Sigmoid colon (tissue), 6 donors: ENCODE measurements at regions not wholly inside any gene's neighbourhood (a gene's known extent, or its start where the extent isn't known, plus 50 kb on each side); places are given as distances from the start of the nearest gene placed in this dataset.

Experiments used
- DNase-seq: peaks from one replicate; pipeline ENCODE4 v3.0.0-alpha.2; 2019
- H3K27ac ChIP-seq, 4 donors: fragments of 200-600 bp; sonication (generic); one replicate each; pipeline ENCODE4 v1.5.1; 2016 to 2019; ENCODE audit warnings: mild to moderate bottlenecking in 1 of 4
- H3K27me3 ChIP-seq, 3 donors: fragments of 200-600 bp; sonication (generic); one replicate each; pipeline ENCODE4 v1.5.1; 2019; ENCODE audit warnings: mild to moderate bottlenecking in 1 of 3
- H3K36me3 ChIP-seq, 4 donors: fragments of 200-600 bp; sonication (generic); one replicate each; pipeline ENCODE4 v1.5.1; 2016 to 2019
- H3K4me1 ChIP-seq, 4 donors: fragments of 200-600 bp; sonication (generic); one replicate each; pipeline ENCODE4 v1.5.1; 2017 to 2019
- H3K4me3 ChIP-seq, 4 donors: fragments of 200-600 bp; sonication (generic); one replicate each; pipeline ENCODE4 v1.5.1; 2017 to 2019; ENCODE audit warnings: mild to moderate bottlenecking in 2 of 4, moderate library complexity in 1 of 4
- H3K9me3 ChIP-seq, 4 donors: fragments of 200-600 bp in 3 of 4; sonication (generic) in 3 of 4; one replicate each; pipeline versions ENCODE4 v1.5.1 to v1.6.1; 2013 to 2019
- EP300 ChIP-seq, 4 donors: sonication (generic); formaldehyde crosslinking; IDR thresholded peaks; one replicate each; pipeline ENCODE4 v1.6.1; 2017; ENCODE audit warnings: antibody characterized with exemption in 4 of 4
- POLR2A ChIP-seq, 2 donors: fragments of 450-650 bp; IDR thresholded peaks; one replicate each; pipeline ENCODE4 v1.6.1; 2016; ENCODE audit warnings: antibody characterized with exemption in 2 of 2, mild to moderate bottlenecking in 2 of 2, moderate library complexity in 2 of 2
- POLR2AphosphoS5 ChIP-seq, 4 donors: sonication (generic); formaldehyde crosslinking; IDR thresholded peaks; one replicate each; pipeline ENCODE4 v1.6.1; 2017; ENCODE audit warnings: antibody characterized with exemption in 4 of 4
- WGBS, 2 donors: extraction: QIAGEN DNeasy Blood & Tissue Kit; methylation state at CpG; one replicate each; pipeline ENCODE4 v1.1.7; 2013; 5-methylcytosine and 5-hydroxymethylcytosine counted together
- intact Hi-C: fragments of 100-400 bp; cut with DNase I; formaldehyde crosslinking; loops from one replicate; pipeline ENCODE4 v1.15.1; 2023
- TF ChIP-seq, protein P1 (sequence below), 4 experiments: fragments of 450-650 bp in 3 of 4; fragments of 200-600 bp in 1 of 4; IDR thresholded peaks; one replicate each; pipeline ENCODE4 v1.5.1; 2016 to 2019; ENCODE audit warnings: antibody characterized with exemption in 4 of 4, mild to moderate bottlenecking in 3 of 4, moderate library complexity in 2 of 4
- donor health status: healthy with polysubstance abuse.
- donor health status: healthy.

- H3K4me3 ChIP-seq, result no peak overlapping the region
- no peak overlapping the region for H3K27ac ChIP-seq
- DNase-seq, result no peak
- intact Hi-C loops, result no loop called here
- TF ChIP-seq EP300 (IDR thresholded peaks at IDR 0.05) (no peak), POLR2AphosphoS5 (IDR thresholded peaks at IDR 0.05) (no peak), POLR2A (IDR thresholded peaks at IDR 0.05) (no peak)
- TF ChIP-seq, protein P1, sequence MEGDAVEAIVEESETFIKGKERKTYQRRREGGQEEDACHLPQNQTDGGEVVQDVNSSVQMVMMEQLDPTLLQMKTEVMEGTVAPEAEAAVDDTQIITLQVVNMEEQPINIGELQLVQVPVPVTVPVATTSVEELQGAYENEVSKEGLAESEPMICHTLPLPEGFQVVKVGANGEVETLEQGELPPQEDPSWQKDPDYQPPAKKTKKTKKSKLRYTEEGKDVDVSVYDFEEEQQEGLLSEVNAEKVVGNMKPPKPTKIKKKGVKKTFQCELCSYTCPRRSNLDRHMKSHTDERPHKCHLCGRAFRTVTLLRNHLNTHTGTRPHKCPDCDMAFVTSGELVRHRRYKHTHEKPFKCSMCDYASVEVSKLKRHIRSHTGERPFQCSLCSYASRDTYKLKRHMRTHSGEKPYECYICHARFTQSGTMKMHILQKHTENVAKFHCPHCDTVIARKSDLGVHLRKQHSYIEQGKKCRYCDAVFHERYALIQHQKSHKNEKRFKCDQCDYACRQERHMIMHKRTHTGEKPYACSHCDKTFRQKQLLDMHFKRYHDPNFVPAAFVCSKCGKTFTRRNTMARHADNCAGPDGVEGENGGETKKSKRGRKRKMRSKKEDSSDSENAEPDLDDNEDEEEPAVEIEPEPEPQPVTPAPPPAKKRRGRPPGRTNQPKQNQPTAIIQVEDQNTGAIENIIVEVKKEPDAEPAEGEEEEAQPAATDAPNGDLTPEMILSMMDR (IDR thresholded peaks at IDR 0.05), result no peak
- H3K36me3 ChIP-seq, result no peaks in the 10 kb centered on the region
- H3K9me3 ChIP-seq, result no peaks in the 10 kb centered on the region
- no peaks in the 10 kb centered on the region for H3K4me1 ChIP-seq
- 47 to 67% methylated on average over 1 of the region's 1 CpG for WGBS, 2 donors
- no peaks in the 10 kb centered on the region for H3K27me3 ChIP-seq
These were observed 397.9 kb upstream of the SPTLC3 start for GRCh38 chr20:12610871-12611270.

DNA sequence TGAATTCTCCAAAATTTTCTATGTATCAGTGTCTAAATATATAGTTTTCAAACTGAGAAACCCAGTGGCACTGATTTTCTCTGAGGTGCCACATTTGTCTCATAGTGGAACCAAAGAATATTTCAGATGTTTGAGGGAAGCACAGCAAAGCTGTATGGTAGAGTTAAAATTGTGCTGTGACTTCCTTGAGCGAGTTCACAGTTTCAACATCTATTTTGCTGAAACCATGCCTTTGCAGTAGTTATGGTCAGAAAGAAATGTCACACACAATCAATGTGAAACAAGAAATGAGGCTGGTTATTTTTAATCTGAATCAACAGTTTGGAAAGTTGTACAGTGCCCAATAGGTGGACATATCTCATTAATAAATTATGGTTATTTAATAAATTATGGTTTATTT is 394.0 kb upstream of the SPTLC3 start:
- TF ChIP-seq POLR2AphosphoS5 (IDR thresholded peaks at IDR 0.05), result no peak
- TF ChIP-seq, protein P1 (IDR thresholded peaks at IDR 0.05), result no peak
- TF ChIP-seq EP300 (IDR thresholded peaks at IDR 0.05), result no peak
- TF ChIP-seq POLR2A (IDR thresholded peaks at IDR 0.05), result no peak
- no peak for DNase-seq
- 81 to 90% methylated on average over 1 of the region's 1 CpG for WGBS, 2 donors
- intact Hi-C loops, result no loop called here
- no peaks in the 10 kb centered on the region for H3K36me3 ChIP-seq
- no peaks in the 10 kb centered on the region for H3K27me3 ChIP-seq
- no peak overlapping the region for H3K4me3 ChIP-seq
- no peaks in the 10 kb centered on the region for H3K4me1 ChIP-seq
- H3K27ac ChIP-seq, result no peak overlapping the region
- H3K9me3 ChIP-seq, result no peaks in the 10 kb centered on the region

DNA sequence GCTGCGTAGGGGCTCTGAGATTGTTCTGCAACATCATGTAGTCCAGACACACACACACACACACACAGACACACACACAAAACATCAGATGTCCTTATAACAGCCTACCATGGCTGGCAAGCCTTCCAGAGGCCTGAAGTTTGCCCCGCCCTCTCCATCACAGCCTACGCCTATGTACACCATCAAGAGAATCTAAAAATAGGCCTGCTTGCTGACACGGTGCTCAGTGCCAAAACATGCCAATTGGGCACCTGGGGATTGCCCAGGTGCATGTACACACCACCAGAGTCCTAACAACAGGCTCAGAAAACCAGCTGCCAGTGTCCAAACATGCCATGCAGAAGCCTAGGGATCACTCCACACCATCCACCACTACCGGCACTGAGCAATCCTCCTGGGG is 391.7 kb upstream of the SPTLC3 start:
- H3K9me3 ChIP-seq, result no peaks in the 10 kb centered on the region
- TF ChIP-seq, protein P1 (IDR thresholded peaks at IDR 0.05), result no peak
- TF ChIP-seq EP300 (IDR thresholded peaks at IDR 0.05), result no peak
- no peak for TF ChIP-seq POLR2AphosphoS5 (IDR thresholded peaks at IDR 0.05)
- TF ChIP-seq POLR2A (IDR thresholded peaks at IDR 0.05), result no peak
- H3K4me3 ChIP-seq, result no peak overlapping the region
- no peak overlapping the region for H3K27ac ChIP-seq
- DNase-seq, result no peak
- H3K36me3 ChIP-seq, result no peaks in the 10 kb centered on the region
- no peaks in the 10 kb centered on the region for H3K4me1 ChIP-seq
- intact Hi-C loops, result no loop called here
- no peaks in the 10 kb centered on the region for H3K27me3 ChIP-seq
- WGBS, 2 donors, result 56 to 85% methylated on average over 5 of the region's 5 CpGs

GRCh38 chr20:12623870-12624269 is 384.9 kb upstream of the SPTLC3 start:
- H3K36me3 ChIP-seq, result no peaks in the 10 kb centered on the region
- H3K9me3 ChIP-seq, result no peaks in the 10 kb centered on the region
- no peak for TF ChIP-seq POLR2AphosphoS5 (IDR thresholded peaks at IDR 0.05)
- TF ChIP-seq EP300 (IDR thresholded peaks at IDR 0.05), result no peak
- TF ChIP-seq, protein P1 (IDR thresholded peaks at IDR 0.05), result no peak
- TF ChIP-seq POLR2A (IDR thresholded peaks at IDR 0.05), result no peak
- H3K4me3 ChIP-seq, result no peak overlapping the region
- H3K27me3 ChIP-seq, result no peaks in the 10 kb centered on the region
- WGBS, 2 donors, result 97 to 100% methylated on average over 1 of the region's 1 CpG
- no peak overlapping the region for H3K27ac ChIP-seq
- H3K4me1 ChIP-seq, result no peaks in the 10 kb centered on the region
- intact Hi-C loops, result no loop called here
- no peak for DNase-seq

GRCh38 chr20:12627485-12627884 is 381.3 kb upstream of the SPTLC3 start:
- no peak overlapping the region for H3K27ac ChIP-seq
- H3K36me3 ChIP-seq, result no peaks in the 10 kb centered on the region
- H3K27me3 ChIP-seq, result no peaks in the 10 kb centered on the region
- H3K4me1 ChIP-seq, result no peaks in the 10 kb centered on the region
- no peak for TF ChIP-seq POLR2A (IDR thresholded peaks at IDR 0.05)
- DNase-seq, result no peak
- WGBS, 2 donors, result 73 to 75% methylated on average over 4 of the region's 4 CpGs
- H3K9me3 ChIP-seq, result no peaks in the 10 kb centered on the region
- intact Hi-C loops, result no loop called here
- H3K4me3 ChIP-seq, result no peak overlapping the region
